ENCODE measurements at regions not wholly inside any gene's neighbourhood (a gene's known extent, or its start where the extent isn't known, plus 50 kb on each side); places are given as distances from the start of the nearest gene placed in this dataset.
"Not testable (repeated sequence)": the region's sequence is repeated elsewhere in the genome, so short reads cannot be mapped to it uniquely, and the experiment has no call there.

- no peak for DNase-seq (ENCODE audit: low spot score)
Measured at GRCh38 chr10:8787649-8788048, 733.2 kb downstream of the GATA3 start.

GRCh38 chr10:8790390-8790789 is 735.9 kb downstream of the GATA3 start:
- no peak for DNase-seq (ENCODE audit: low spot score)

DNA sequence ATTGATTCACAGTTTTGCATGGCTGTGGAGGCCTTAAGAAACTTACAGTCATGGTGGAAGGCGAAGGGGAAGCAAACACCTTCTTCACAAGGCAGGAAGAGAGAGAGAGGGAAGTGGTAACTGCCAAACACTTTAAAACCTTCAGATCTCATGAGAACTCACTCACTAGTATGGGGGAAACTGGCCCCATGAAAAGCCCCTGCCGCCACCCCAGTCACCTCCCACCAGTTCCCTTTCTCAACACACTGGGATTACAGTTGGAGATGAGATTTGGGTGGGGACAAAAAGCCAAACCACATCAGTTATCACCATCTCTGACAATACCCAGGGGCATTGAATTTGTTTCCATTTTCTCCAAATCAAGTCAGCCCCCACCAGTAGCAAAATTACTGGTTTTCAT is 740.4 kb downstream of the GATA3 start:
- no peak for DNase-seq (ENCODE audit: low spot score)

DNA sequence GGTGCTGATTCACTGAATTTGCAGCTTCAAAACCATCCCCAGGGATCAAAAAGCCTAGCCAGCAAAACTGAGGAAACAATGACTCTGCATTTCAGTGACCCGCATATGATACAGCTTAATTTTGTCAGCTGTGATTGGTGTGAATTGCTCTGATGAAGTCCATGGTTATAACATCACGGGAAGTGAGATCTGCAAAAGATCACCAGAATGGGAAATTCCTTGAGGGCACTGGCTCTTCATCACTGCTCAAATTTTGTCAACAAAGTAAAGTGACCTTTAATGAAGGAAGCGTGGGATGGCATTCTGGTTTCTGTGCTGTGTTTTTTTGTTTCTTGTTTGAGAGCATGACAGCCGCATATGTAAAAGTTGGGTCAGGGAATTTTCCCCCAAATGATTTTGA is 745.9 kb downstream of the GATA3 start:
- DNase-seq (ENCODE audit: low spot score), result no peak

DNA sequence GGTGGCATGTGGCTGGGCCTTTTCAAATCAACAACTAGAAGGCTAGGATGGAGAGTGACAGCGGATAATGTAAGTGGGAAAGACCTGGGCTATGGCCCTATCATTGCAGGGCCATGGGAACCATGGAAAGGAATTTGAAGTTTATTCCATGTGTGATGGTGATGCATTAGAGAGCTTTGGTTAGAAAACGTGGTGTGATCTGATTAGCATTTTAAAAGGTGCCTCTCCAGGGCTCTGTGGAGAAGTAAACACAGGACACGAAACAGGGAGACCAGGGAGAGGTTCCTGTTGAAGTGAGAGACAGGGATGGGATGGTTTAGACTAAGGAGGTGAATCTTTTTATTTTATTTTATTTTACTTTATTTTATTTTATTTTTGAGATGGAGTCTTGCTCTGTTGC is 749.5 kb downstream of the GATA3 start:
- DNase-seq (ENCODE audit: low spot score), result no peak

GRCh38 chr10:8810677-8811076 is 756.2 kb downstream of the GATA3 start:
- no peak for DNase-seq (ENCODE audit: low spot score)

GRCh38 chr10:8811201-8811600 is 756.7 kb downstream of the GATA3 start:
- DNase-seq (ENCODE audit: low spot score), result no peak

GRCh38 chr10:8815969-8816368 is 761.5 kb downstream of the GATA3 start:
- no peak for DNase-seq (ENCODE audit: low spot score)

GRCh38 chr10:8817299-8817698 is 762.8 kb downstream of the GATA3 start:
- no peak for DNase-seq (ENCODE audit: low spot score)

- no peak for DNase-seq (ENCODE audit: low spot score)
Measured at GRCh38 chr10:8825611-8826010, 771.1 kb downstream of the GATA3 start.

- no peak for DNase-seq (ENCODE audit: low spot score)
Measured at GRCh38 chr10:8829592-8829991, 775.1 kb downstream of the GATA3 start.

DNA sequence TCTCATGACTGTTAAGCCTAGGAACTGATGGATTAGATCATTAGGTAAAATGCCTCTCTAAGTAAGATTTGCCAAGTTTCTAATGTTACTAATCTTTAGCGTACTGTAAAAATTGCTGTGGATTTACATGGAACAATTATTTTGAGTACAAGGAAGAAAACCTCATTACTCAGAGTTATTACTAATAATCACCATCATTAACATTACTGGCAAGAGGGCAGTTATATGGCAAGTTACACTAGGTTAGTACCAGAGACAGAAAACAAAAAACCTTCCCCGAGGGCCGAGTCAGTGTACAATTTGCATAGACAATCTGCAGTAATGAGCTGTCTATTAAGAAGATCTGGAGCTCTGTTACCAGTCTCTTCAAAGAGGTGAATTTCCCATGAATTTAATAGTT is 775.6 kb downstream of the GATA3 start:
- no peak for DNase-seq (ENCODE audit: low spot score)

GRCh38 chr10:8830876-8831275 is 776.4 kb downstream of the GATA3 start:
- DNase-seq (ENCODE audit: low spot score), result no peak

DNA sequence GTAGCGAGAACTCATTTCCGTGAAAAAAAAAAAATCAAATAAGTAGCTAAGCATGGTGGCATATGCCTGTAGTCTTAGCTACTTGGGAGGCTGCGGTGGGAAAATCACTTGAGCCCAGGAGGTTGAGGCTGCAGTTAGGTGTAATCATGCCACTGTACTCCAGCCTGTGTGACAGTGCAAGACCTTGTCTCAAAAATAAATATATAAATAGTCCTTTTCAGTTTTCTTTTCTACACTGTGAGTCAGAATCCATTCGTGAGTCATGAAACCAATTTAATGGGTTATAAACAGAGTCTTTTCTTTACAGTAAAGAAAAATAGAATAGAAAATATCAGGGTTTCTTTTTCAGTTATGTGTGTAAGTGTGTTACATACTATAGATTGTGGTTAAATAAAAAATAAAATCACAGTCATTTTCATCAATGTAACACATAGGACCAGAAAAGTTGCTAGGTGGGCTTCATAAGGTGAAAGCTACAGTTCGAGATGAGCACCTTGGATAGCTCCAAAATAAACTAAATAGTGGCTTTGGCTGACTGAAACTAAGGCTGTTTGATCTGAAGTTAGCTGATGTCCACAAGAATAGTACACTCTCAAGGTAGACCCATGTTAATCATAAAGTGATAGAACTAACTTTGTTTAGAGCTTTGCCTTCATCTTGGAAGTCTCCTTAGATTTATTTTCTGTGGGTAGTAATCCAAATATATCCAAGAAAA is 781.1 kb downstream of the GATA3 start:
- no peak for DNase-seq (ENCODE audit: low spot score)

DNA sequence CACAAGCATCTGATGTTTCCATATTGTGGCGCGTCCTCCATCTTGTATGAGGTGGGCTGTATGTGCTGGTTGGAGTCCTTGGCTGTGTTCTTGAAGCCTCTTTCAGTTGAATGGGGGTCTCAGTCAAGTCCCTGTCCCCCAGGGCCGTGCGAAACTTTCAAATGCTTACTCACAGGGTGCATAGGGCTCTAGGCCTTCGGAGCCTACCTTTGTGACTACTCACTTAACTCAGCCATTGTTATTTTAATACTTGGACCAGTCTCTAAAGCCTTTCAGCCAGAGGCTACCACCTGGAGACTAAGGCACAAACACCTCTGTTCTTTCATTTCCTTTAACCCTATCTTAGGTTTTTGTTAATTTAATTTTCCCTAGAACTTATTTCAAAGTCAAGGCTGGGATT is 785.9 kb downstream of the GATA3 start:
- no peak for DNase-seq (ENCODE audit: low spot score)

GRCh38 chr10:8844141-8844540 is 789.7 kb downstream of the GATA3 start:
- no peak for DNase-seq (ENCODE audit: low spot score)

DNA sequence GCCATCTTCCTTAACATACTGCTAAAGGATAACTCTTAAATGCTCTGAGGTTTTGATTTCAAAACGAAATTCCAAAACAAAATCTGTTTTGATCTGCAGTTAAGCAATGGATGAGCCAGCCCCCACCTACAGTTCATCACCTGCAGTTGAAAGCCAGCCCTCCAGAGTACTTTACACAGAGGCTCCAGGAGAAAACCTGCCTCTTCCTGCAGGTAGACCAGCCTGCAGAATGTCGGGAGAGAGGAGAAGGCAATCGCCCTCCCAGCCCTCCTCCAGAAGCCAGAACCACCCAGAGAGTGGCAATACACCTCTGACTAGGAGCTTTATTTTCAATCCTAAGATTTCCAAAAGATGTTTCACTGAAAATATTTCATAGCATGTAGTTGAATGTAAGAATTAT is 798.1 kb downstream of the GATA3 start:
- DNase-seq (ENCODE audit: low spot score), result no peak

DNA sequence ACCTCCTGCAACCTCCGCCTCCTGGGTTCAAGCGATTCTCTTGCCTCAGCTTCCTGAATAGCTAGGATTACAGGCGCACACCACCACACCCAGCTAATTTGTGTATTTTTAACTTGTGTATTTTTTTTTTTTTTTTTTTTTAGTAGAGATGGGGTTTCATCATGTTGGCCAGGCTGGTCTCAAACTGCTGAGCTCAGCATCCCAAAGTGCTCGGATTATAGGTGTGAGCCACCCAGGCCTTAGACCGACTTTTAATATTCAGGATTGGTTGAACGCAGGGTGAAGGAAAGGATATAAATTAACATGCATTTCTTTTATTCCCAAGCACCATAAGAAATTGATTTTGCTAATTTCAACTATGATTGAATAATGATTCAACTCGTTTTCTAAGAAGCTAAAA is 798.6 kb downstream of the GATA3 start:
- DNase-seq (ENCODE audit: low spot score), result no peak

GRCh38 chr10:8868924-8869323 is 814.4 kb downstream of the GATA3 start:
- not testable (repeated sequence) for DNase-seq (ENCODE audit: low spot score)

- DNase-seq (ENCODE audit: low spot score), result no peak
Measured at GRCh38 chr10:8873310-8873709, 818.8 kb downstream of the GATA3 start.

DNA sequence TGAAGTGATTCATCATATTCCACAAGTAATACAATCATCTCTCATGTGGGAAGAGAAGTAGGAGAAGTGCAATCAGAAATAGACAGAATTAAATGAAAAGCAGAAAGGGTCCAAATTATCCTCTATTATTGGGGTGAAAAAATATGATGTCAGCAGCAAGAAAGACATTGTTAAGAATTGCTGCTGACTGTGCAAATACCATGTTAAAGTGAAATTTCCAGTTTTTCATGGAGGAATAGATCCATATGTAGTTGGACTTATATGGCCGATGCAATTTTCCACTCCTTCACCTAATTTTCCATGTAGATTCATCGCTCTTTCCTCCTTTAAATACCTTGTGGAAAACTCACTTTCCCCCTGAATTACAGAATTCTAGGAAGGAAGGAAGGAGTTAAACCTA is 819.8 kb downstream of the GATA3 start:
- DNase-seq (ENCODE audit: low spot score), result no peak

DNA sequence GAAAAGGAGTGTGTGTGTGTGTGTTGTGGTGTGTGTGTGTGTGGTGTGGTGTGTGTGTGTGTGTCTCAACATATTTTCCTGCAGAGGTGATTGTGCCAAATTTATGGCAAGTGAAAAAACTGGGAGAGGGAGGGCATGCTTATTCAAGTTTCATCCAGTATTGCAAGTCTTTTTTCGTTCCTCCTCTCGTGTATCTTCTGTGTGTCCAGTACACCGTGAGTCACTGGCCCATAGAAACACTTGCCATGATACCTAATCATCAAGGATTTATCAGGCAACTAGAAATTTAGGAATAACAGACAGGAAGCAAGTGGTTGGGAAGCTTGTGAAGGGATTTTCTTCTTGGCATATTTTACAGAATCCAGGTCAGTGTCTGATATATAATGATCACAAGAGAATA is 820.5 kb downstream of the GATA3 start:
- no peak for DNase-seq (ENCODE audit: low spot score)

DNA sequence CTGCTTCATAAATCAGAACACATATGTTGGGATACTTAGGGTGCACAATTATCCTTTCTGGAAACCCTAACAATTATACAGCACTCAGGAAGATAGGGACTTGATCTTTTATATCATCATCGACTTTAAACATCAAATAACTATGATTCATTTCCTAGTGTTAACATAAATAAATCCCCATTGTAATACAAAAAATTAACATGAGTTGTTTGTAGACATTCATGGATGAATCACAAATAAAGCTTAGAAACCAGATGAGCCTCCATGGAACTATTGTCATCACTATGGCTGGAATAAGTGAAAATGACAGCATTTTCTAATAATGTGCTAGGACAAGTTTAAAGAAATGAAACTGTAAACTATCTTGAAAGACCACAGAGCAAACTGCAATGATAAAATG is 821.7 kb downstream of the GATA3 start:
- no peak for DNase-seq (ENCODE audit: low spot score)

DNA sequence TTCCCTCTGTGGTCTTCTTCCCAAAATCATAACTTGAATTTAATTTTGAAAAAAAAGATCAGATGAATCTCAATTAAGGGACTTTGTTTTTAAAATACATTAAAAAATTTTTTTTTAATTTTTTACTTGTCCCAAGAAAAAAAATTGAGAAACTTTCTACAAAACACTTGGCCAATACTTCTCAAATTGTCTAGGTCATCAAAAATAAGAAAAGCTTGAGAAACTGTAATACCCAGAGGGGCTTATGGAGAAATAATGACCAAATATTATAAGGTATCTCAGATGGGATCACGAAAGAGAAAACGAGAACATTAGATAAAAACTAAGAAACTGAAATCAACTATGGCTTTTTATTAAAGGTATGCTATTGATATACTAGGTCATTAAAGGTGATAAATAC is 835.0 kb downstream of the GATA3 start:
- no peak for DNase-seq (ENCODE audit: low spot score)

DNA sequence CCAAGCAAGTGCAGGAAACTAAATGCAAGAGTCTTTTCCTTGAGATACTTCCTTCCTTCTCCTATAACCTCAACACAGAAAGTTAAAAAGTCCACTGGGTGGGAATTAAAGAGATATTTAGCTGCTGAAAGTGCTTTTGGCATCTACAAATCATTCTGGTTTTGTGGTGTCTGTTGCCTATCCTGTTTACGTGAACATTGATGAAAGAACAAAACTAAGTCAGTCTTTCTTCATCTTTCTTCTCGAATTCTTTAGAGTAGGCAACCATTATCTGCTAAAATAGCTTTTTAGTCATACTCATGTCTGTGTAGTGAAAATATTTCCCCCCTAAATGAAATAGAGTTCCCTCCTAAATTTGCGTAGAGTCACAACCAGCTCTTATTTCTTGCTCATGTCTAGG is 838.6 kb downstream of the GATA3 start:
- no peak for DNase-seq (ENCODE audit: low spot score)
